AG09319 (cell line): ENCODE measurements at regions not wholly inside any gene's neighbourhood (a gene's known extent, or its start where the extent isn't known, plus 50 kb on each side); places are given as distances from the start of the nearest gene placed in this dataset.

ENCODE experiments used
- DNase-seq: peaks from one replicate; pipeline ENCODE4 v3.0.0-alpha.2; 2010; ENCODE audit warnings: low read depth; ENCODE audit errors: extremely low read depth
- CTCF ChIP-seq: IDR thresholded peaks from 2 replicates; pipeline ENCODE4 v1.5.1; 2011; ENCODE audit warnings: low read depth, mild to moderate bottlenecking, inconsistent platforms, low read length, moderate library complexity

DNA sequence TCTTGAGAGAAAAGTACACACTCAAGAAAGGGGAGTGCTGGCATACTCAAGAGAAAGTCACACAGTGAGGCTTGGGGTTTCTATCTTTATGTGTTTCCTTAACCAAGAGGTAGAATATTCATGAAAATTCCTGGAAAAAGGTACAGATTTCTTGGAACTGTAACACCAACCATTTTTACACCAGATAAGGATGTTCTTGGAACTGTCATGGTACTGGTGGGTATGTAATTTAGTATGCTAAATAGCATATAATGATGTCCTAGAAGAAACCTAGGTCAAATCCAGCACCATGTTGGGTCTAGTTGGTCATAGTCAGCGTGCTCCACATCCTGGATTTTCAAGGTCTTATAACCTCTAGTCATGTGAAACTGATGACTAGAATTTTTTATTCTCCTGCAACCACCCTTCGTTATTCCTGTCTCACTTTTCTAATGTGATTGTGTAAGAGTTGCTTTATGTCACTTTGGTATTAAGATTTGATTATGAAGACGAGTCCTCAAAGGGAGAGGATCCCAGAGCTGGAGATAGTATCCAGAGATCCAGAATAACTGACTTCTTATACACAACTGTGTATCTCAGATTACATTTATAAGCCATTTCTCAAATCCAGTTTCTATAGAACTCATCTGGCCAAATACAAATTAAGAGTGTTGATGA is 510.1 kb downstream of the TMTC2 start:
- no peak for DNase-seq
- no peak for TF ChIP-seq CTCF

DNA sequence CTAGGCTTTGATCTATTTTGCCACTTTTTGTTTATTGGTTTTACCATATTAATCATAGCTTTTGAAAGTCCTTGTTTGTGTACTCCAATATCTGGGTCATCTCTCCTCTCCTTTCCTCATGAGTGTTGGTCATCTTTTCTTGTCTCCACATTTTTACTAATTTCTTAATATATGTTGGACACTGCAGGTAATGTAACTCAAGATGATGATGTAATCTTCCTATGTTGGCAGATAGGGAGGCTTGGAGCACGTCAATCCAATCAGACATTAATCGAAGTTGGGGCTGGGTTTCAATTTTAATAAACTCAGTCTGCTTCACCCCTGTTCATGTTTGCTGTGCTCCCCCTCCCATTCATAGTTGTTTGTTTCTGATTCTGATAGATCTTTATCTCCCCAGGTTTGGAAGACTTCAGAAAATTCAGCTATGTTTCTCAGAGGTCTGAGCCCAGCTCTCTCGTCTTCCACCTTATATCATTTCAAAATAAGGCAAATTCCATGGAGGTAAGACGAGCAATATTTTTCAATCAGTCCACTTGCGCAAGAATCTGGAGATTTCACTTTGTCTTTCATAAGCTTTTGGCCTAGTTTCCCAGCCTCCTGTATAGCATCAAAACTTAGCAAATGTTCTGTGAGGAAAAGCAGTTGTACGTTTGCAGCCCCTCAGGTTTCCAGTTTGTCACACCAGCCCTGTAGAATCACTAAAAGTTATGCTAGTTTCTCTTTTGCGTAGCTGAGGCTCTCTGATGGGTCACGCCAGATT is 504.1 kb downstream of the TMTC2 start:
- TF ChIP-seq CTCF = no peak
- no peak for DNase-seq

GRCh38 chr12:83186419-83186818 is 499.7 kb downstream of the TMTC2 start:
- no peak for DNase-seq
- no peak for TF ChIP-seq CTCF

- TF ChIP-seq CTCF = no peak
Measured at GRCh38 chr12:83185241-83185640, 498.5 kb downstream of the TMTC2 start.

More at GRCh38 chr12:83185241-83185640, 498.5 kb downstream of the TMTC2 start:
- DNase-seq = no peak
